SKM-1 (cell line): ENCODE measurements at regions not wholly inside any gene's neighbourhood (a gene's known extent, or its start where the extent isn't known, plus 50 kb on each side); places are given as distances from the start of the nearest gene placed in this dataset.

ENCODE experiments used
- DNase-seq: peaks from one replicate; lab custom pipeline; 2025; ENCODE audit not compliant: unreplicated experiment; lab: John Stamatoyannopoulos, UW

DNA sequence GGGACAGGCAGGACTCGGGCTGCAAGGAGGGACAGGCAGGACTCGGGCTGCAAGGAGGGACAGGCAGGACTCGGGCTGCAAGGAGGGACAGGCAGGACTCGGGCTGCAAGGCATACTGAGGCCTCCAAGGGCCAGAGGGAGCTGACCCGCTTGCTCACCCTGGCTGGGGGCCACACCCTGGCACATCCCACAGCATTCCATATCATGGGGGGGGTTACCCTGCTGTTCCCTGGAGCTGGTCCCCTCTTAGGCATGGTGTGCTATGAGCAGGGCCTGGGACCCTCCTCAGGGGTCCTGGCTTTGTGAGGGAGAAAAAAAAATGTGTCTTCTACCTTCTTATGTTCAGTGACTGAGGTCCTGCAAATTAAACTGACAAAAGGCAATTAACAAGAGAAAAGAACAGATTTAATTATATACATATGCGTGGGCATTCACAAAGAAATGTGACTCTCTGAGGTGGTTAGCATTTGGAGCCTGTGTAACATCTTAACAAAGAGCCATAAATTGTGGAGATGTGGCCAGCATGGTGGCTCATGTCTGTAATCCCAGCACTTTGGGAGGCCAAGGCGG, 97.6 kb upstream of the ALDH1A3 start:
- DNase-seq = no peak

DNA sequence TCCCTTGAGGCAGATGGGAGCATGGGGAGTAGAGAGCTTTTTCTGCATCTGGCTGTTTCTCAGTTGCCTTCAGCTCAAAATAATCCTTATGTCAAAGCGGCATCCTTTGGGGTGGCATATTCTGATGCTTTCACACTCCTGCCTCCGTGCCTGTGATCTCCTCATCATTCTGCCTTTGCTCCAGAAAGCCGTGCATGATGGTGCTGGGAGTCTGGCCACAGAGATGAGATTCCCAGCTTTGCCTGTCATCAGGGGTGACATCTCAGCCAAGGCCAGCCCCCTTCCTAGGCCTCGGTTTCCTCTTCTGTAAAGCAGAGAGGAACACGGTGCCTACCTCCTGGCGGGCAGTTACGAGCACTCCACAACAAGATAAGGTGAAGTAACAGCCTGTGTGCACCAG, 96.3 kb upstream of the ALDH1A3 start:
- DNase-seq = no peak

DNA sequence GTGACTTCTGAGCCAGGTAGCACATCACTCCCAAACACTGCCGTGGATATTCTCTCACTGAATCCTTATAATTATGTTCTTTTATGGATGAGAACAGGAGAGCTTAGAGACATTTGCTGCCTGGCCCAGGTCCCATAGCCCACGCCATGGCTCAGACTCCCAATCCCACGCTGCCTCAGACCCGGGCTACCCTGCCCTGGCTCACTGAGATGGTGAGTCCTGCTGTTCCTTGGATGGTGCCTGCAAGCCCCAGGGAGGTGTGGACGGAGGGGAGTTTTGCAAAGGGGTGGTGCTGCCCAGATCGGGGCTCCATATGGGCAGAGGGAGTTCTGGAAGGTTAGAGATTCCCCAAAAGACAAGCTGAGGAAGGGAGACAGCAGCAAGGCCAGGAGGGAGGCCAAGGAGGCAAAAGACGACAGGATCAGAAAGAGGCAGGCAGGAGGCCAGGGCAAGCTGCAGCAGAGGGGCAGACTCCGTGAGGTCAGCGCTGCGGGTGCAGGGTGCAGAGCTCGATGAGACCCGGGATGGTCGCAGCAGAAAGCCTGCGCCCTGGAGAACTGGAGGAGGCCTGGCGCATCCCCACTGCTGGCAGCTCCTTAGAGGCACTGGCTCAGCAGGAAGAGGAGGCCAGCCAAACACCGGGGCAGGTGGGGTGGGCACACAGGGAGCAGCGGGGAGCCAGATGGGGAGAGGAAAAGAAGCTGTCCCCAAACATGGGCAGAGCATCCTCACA, 95.7 kb upstream of the ALDH1A3 start:
- no peak for DNase-seq

DNA sequence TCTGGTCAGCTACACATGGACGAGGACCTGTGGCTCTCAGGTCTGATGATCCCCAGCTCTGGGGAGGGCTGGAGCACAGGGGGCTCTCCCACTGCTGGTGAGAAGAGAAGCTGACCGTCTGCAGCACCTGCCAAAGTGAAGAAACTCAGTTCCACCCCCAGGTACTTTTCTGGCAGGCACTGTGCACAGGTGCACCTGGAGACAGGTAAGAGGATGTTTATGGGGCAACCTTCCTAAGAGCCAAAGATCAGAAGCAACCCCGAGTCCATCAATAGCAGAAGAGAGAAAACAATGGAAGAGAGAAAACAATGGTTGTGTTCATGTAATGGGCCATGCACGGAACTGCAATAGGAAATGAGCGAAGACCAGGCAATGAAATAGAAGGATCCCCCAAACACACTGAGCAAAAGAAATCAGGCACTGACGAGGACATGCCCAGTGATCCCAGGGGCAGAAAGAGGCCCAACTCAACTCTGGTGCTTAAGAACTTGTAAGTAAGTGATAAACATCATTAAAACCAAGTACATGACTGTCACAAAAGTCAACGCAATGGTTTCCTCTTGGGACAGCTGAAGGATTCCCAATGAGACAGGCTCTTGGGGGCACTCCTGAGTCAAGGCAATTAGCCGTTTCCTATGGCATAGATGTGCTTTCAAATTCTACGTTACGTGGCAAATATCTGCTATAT, 95.0 kb upstream of the ALDH1A3 start:
- no peak for DNase-seq

DNA sequence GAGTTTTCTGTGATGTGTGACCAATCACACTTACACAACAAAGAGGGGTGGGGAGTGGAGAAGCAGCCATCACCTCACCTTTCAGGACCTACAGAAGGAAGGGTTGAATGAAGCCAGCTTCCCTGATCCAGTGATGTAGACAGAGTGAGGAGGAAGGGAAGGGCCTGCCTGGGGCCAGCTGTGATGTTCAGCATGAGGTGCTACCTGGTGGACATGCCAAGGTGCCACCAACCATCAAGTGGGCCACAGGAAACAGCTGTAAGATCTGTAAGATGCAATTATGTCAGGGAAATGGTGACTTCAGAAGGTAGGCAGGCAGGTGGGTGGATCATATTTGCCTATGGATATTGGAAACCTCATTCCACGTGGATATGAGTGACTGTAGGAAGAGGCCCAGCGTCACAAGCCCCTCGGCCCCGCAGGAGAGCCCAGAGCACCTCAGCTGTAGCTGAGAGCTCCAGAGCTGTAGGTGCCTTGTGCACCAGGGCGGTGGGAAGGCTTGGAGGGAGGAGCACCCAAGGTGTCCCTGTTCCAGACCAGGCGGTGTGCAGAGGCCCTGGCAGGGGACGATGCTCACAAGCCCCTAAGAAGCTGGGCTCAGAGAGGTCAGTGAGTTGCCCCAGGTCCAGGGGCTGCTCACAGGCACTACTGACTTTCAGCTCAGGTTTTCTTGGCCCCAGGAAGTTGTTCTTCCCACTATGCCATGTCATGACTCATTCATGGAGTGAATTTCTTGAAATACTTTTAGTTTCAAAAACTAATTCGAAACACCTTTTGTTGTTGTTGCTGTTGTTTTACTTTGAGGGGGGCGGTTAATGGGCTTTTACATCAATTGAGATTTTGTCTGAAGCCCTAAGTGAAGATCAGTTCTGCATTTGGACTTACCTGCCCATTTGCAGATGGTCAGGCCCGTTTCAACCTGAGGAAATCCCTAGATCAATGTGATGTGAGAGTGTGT, 94.2 kb upstream of the ALDH1A3 start:
- DNase-seq = no peak

DNA sequence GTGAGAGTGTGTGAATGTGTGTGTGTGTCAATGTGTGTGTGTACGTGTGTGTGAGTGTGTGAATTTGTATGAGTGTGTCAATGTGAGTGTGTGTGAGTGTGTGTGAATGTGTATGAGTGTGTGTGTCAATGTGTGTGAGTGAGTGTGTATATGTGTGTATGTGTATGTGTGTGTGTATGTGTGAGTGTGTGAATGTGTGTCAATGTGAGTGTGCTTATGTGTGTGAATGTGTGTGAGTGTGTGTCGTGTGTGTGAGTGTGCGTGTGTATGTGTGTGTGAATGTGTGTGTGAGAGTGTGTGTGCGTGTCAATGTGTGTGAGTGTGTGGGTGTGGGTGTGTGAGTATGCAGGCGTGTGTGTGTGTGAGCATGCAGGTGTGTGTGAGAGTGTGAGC, 93.5 kb upstream of the ALDH1A3 start:
- DNase-seq = no peak

DNA sequence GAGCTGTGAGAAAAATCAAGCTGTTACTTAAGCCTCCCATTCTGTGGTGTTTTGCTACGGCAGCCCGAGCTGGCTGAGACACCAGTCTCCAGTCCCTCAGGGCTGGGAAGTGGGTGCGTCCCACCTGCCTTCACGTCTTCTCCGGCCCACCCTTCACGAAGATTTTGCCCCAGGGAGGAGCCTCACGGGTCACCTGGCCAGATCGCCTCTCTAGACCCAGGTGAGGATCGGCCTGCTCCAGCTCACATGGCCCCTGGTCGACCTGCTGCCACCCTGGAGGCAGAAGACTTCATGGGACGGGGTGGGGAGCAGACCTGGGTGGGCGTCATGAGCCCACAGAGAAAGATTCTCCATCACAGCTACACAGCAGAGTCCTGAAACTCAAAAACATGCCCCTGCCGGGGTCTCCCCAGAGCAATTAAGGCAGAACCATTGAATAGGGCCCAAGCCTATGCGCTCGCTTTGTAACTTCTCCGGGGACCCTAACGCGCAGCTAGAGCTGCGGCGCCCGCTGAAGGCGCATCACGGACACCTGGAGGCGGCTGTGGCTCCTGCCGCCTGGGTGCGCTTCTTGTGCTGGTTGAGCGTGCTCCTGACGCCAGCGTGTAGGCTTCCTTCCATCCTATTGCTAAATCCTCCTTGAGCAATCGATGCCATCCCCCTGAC, 92.6 kb upstream of the ALDH1A3 start:
- no peak for DNase-seq

DNA sequence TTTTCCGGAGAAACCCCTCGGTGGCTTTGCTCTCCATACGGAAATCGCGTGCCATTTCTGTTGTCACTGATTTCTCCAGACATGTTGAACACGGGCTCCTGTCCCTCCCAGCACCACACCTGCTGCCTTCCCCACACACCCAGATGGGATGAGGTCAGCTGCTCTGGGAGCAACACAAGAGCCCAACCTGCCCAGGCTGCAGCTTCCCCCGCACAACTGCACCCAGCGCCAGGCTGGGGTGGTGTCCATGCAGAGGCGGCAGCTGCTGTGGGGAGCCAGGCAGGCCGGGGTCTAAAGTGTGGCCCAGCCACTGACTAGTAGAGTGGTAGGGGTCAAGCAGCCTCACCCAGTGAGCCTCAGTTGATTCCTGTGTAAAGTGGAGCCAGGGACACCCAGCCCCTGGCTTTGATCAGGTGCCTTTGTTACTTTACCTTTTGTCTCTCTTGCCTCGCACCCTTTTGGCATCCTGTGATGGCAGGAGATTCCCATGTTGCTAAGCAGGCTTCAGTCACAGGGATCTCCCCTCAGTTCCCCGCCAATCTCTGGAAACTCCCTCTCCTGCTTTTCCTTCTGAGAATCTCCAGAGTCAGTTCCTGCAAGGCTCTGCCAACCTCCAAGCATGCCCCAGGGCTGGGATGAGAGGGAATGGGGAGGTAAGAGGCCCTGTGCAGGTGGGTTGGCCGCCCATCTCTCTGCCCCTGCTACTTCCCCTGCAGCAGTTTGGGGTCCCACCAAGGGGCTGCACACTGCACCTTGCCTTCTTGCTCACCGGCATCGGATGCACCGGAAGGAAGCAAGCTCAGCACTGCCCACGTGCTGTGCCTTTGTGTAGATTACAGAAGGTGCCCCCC, 91.8 kb upstream of the ALDH1A3 start:
- DNase-seq = no peak

DNA sequence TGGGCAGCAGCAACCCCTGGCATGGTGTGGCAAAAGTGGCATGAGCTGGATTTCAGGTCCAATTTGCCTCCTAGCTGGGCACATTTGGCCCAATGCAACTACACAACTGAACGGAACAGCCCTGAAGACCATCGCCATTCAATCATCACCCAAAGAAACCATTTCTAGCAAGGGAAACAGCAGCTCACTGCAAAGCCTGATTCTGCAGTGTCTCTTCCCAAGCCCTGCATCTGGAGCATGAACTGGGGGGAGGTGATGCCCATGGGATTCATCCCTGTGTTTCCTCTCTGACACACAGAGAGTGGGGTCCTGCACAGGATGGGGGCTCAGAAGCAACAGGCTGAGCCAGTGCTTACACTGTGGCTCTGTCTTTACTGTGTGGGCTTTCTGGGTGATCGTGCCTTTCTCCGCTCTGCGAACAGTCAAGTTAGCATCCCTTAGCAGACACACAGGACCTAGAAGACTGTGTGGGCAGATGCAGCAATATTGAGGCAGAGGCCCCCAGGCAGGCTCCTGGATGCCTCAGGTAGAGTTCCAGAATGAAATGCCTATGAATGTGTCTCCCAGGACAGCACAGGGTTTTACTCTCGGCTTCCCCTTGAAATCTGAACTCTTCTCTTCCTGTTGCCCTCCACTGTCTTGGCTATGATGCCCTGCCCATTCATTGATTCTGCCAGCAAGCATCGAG, 91.1 kb upstream of the ALDH1A3 start:
- no peak for DNase-seq

DNA sequence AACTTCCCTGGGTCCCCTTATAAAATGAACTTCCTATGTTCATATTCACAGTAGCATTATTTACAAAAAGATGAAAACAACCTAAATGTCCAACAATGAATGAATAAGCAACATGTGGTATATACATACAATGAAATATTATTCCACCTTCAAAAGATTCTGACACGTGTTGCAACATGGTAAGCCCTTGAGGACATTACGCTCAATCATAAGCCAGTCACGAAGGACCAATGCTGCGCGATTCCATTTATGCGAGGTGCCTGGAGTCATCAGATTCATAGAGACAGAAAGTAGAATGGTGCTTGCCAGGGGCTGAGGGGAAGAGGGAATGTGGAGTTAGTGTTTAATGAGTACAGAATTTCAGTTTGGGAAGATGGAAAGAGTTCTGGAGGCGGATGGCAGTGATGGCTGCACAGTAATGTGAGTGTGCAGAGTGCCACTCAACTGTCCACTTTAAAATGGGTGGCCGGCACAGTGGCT, 88.8 kb upstream of the ALDH1A3 start:
- DNase-seq = no peak

DNA sequence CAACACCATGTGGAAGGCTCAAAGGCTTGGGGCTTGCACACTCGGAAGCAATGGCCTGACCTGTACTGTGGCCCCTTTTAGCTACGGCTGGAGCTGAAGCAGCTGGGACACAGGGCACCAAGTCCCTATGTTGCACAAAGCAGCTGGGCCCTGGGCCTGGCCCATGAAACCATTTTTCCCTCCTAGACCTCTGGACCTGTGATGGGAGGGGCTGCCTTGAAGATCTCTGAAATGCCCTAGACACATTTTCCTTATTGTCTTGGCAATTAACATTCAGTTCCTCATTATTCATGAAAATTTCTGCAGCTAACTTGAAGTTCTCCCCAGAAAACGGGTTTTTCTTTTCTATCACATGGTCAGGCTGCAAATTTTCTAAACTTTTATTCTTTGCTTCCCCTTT, 85.6 kb upstream of the ALDH1A3 start:
- no peak for DNase-seq

DNA sequence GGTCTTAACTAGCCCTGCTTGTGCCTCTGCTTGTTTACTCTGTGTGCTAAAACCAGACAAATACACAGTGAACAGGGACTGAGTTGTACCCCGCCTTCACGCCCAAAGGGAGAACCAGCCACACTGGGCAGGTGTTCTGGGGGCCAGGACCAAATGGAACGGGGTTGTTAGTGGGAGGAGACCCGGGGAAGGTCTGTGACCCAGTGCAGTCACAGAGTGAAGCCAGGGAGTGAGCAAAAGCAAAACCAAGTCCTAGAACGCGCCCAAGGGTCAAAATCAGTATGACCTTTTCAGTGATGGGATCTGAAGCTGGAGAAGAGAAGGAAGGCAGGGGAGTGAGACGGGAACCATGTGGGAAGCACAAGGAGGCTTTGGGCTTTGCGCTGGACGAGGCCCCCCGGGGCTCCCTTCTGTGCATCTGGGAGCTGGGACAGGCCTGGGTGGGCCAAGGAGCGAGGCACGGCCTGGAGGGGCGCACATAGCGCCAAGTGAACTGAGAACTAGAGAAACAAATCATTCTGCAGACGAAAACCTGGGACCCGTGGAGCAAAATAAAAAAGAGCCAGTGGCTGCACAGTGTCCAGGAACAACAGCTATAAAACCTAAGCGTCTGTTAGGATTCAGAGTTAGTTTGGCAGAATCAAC, 78.3 kb upstream of the ALDH1A3 start:
- DNase-seq = no peak

DNA sequence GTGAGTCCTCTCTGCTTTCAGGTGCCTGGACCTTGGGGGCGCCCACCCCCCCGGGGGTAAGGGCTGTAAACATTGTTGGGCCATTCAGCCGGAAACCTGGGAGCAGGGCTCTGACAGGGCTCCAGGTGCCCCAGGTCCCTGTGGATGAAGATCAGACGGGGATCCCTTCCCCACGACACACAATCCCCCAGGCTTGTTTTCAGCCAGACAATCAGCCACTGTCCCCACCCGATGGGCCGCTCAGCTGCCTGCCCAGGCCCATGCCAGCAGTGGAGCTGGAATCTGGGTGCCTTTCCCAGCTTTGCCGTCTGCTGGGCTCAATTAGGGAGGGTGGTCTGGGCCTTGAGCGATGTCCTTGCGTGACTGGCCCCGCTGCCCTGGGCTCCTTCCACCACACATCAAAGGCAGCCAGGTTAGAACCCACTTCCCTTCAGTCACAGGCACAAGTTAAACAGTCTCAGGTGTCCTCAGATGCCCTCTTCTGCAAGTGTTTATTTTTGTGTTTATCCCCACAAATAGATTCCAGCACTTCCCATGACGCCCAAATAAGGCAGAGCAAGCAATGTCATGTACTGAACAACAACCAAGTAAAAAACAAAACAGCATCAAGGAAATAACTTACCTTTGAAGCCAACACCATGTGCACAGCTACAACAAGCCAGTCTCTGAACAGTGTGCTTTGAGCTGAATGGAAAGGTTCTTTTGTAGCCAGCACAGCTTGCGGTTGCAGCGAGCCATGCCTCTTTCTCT, 77.0 kb upstream of the ALDH1A3 start:
- DNase-seq = no peak

DNA sequence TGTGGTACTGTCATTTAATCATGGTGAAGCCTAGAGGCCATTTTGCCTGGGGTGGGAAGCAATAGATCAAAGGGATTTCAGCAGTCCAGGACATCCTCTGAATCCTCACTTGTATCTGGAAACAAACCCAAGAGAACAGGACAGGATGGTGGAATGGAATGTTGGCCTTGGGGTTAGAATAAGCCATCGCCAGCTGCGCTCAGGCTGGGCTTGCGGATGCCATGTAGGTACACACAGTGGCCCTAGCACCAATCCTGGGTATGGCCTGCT, 76.5 kb upstream of the ALDH1A3 start:
- no peak for DNase-seq

DNA sequence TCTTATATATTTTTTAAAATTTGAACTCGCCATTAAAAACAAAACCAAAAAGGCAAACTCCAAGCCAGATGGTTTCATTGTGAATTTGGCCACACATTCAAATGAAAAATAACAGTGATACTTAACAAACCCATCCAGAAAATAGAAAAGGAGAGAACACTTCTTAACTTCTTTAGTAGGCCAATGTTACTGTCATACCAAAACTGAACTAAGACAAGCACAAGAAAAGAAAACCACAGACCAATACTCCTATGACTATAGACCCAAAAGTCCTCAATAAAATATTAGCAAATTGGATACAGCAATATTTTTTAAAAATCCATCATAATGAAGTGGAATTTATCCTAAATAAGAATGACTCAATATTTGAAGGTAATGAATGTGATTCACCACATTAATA, 73.5 kb upstream of the ALDH1A3 start:
- no peak for DNase-seq

DNA sequence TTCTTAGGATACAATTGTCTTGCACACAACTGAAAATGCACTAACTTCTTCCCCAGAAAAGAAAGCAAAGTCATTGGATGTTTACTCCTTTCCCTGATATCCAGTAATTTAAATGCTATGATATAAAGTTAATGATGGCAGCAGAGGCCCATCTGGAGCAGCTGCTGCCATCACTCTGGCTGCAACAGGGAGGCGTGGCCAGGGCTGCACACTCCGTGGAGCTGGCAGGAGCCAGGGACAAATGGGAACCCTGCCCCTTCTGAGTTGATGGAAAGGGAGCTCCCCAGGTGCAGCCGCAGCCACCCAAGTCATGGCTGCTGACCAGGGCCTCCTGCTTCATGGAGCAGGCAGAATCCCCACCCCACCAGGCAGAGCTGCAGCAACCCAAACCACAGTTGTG, 72.6 kb upstream of the ALDH1A3 start:
- DNase-seq = no peak

DNA sequence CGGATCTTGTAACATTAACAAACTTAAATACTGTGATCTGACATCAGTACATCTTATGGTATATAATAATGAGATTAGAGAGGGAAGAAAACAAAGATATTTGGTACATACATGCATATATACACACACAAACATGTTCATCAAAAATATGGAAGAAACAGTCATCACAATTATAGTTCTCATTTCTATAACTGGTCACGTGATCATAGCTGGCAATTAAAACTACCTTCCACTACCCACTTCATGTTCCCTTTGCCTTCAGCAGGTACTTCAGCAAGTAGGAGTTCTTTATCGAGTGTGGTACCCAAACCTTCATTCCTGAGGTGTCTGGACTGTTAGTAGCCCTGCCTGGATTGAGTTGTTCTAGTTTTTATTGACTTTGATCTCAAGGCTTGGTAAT, 70.9 kb upstream of the ALDH1A3 start:
- no peak for DNase-seq

DNA sequence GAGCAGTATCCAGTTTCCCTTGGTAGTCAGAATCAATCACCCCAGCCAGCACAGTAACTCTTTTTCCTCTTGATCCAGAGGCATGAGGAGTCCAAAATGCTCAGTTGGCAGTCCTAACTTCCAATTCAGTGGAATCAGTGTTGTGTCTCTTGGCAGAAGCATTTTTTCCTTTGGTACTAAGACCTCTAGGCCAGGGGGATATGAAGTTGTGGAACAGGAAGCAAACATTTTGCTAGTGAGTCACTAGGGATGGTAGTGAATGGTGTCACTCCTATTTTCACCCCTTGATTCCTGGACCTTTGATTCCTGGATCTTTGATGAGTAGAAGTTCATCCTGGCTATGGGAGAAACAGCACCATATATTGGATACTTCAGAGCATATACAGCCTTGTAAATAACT, 70.5 kb upstream of the ALDH1A3 start:
- DNase-seq = no peak
